SK-N-DZ (cell line): ENCODE measurements at regions not wholly inside any gene's neighbourhood (a gene's known extent, or its start where the extent isn't known, plus 50 kb on each side); places are given as distances from the start of the nearest gene placed in this dataset.
"Not testable (repeated sequence)": the region's sequence is repeated elsewhere in the genome, so short reads cannot be mapped to it uniquely, and the experiment has no call there.

Experiments used
- DNase-seq: peaks from one replicate; pipeline ENCODE4 v3.0.0-alpha.2; 2015; ENCODE audit warnings: low spot score

DNA sequence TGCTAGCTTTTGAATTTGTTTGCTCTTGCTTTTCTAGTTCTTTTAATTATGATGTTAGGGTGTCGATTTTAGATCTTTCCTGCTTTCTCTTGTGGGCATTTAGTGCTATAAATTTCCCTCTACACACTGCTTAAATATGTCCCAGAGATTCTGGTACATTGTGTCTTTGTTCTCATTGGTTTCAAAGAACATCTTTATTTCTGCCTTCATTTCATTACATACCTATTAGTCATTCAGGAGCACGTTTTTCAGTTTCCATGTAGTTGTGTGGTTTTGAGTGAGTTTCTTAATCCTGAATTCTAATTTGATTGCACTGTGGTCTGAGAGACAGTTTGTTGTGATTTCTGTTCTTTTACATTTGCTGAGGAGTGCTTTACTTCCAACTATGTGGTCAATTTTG is 51.2 kb upstream of the MB21D2 start:
- DNase-seq, result not testable (repeated sequence)

DNA sequence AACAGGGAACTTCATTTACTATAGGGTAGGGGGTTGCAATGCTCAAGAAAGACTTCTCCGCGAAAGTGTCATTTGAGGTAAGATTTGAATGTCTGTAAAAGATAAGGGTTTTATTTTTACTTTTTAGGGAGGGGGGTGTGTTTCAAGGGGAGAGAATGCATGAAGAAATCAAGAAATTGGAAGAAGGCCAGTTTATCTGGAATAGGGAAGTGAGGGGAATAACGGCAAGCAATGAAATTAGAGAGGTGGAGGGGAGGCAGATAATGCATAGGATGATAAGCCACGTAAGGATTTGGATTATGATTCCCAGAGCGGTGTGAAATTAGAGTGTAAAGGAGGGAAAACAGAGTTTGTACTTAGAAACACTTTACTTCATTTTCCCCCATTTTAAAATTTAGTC is 63.0 kb upstream of the MB21D2 start:
- no peak for DNase-seq

- DNase-seq, result no peak
Observed at GRCh38 chr3:192986379-192986778, 68.7 kb upstream of the MB21D2 start.

- no peak for DNase-seq
Observed at GRCh38 chr3:192991356-192991755, 73.7 kb upstream of the MB21D2 start.

DNA sequence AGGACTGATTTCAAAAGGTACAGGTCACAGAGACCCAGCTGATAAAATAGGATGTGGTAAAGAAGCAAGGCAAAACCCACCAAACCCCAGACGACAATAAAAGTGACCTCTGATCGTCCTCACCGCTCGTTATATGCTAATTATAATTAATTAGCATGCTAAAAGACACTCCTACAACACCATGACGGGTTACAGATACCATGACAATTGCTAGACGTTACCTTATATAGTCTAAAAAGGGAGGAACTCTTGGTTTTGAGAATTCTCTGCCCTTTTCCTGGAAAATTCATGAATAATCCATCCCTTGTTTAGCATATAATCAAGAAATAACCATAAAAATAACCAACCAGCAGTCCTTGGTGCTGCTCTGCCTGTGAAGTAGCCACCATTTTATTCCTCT is 74.7 kb upstream of the MB21D2 start:
- DNase-seq, result no peak

DNA sequence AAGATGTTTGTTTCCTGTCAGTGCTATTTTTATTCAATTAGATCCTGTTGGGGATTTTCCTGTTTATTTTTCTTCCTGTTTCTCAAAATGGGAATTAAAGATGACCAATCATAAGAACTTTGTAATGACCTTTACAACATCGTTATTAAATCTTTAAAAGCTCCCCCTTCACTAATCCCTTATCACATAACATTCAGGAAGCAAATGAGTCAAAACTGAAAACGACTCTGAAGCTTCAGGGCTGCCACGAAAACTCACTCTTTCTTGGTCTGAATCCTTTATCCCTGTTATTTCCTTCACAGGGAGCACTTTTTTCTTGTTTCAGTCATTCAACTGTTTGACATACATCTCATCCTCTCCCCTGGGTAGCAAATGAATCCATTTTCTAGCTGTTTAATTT is 75.8 kb upstream of the MB21D2 start:
- DNase-seq, result no peak

DNA sequence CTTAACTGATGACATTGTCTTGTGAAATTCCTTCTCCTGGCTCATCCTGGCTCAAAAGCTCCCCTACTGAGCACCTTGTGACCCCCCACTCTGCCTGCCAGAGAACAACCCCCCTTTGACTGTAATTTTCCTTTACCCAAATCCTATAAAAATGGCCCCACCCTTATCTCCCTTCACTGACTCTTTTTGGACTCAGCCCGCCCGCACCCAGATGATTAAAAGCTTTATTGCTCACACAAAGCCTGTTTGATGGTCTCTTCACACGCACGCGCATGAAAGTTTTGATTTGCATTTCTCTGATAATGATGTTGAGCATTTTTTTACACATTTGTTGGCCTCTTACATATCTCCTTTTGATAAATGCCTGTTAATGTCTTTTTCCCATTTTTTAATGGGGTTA is 83.5 kb upstream of the MB21D2 start:
- DNase-seq, result not testable (repeated sequence)

DNA sequence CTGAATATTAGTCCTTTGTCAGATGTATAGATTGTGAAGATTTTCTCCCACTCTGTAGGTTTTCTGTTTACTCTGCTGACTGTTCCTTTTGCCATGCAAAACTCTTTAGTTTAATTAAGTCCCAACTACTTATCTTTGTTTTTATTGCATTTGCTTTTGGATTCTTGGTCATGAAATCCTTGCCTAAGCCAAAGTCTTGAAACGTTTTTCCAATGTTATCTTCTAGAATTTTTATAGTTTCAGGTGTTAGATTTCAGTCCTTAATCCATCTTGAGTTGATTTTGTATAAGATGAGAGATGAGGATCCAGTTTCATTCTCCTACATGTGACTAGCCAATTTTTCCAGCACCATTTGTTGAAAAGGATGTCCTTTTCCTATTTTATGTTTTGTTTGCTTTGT is 86.0 kb upstream of the MB21D2 start:
- DNase-seq, result not testable (repeated sequence)

DNA sequence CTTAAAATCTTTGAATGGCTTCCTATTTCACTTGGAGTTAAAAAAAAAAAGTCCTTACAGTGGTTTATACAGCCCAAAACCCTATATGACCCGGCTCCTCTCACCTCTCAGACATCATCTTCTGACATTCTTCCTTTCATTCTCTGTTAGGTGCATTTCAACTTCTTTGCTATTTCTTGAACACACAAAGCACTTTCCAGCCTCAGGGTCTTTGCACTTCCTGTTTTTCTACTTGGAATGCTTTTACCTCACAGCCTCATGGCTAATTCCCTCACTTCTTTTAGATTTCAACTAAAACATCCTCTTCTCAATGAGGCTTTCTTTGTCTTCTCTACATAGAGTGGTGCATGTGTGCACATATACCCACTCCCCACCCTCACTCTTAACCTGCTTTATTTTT is 91.0 kb upstream of the MB21D2 start:
- no peak for DNase-seq

GRCh38 chr3:193010191-193010590 is 92.5 kb upstream of the MB21D2 start:
- no peak for DNase-seq

DNA sequence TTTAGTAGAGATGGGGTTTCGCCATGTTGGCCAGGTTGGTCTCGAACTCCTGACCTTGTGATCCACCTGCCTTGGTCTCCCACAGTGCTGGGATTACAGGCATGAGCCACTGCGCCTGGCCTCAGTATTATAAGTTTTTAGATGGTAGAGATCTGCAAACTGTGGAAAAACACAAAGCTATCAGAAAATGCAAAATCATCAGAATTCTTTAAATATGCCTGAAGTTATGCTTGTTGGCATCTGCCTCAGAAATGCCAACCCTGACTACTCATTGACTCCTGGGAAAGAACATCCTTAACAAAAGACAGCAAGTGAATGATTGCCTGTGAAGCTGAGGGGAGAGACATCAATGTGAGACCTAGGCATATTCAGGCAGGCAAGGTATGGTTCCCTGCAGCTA is 94.3 kb upstream of the MB21D2 start:
- DNase-seq, result no peak

DNA sequence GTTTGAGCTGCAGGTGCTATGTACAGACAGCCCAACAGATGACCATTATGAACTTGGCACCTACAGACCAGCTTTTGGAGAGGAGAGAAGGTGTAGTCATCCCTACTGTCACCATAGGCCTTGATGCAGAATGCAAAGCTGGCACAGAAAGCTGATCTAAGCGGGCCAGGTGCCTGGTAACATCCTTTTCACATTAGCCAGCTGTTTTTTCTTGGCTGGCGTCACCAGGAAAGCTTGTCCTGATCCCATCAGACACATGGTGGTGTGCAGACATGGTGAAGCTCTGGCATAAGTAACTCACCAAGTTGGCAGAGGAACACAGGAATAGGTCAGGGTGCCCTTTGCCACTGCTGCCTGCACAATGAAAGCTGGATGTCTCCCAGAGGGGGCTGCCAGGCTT is 97.2 kb upstream of the MB21D2 start:
- no peak for DNase-seq

GRCh38 chr3:193016437-193016901 is 98.8 kb upstream of the MB21D2 start:
- DNase-seq, result no peak

- no peak for DNase-seq
Observed at GRCh38 chr3:193021506-193022010, 103.9 kb upstream of the MB21D2 start.

DNA sequence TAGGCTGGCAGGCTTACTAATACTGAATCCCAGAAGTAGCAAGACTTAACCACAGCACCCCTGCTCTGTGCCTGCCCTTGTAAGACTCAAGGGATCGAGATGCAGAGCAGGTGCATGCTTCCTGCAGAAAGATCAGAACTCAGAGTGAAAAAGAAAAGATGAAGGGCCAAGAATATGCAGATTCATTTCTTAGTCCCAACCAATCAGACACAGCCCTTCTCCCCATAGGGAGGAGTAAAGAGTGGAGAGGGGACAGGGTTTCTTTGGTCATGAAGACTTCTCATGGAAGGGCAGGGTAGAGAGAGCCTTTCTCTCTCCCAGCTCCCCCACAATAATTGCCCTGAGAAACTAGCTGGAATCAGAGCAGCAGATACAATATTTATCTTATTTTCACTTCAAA is 105.6 kb upstream of the MB21D2 start:
- DNase-seq, result no peak

DNA sequence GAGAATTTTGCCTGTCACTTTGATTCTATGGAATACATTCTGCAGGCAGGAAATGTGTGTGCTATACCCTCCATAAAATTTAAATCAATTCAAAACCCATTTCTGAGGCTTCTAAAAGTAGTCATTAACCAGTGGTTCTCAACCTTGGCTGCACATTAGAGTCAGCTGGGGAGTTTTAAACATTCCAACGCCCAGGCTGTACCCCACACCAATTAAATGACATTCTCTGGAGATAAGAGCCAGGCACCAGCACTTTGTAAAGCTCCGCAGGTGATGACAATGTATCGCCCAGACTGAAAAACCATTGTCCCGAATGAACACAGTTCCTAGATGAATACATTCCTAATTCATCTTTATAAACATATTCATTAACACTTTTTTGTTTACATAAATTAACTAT is 110.6 kb upstream of the MB21D2 start:
- DNase-seq, result no peak

DNA sequence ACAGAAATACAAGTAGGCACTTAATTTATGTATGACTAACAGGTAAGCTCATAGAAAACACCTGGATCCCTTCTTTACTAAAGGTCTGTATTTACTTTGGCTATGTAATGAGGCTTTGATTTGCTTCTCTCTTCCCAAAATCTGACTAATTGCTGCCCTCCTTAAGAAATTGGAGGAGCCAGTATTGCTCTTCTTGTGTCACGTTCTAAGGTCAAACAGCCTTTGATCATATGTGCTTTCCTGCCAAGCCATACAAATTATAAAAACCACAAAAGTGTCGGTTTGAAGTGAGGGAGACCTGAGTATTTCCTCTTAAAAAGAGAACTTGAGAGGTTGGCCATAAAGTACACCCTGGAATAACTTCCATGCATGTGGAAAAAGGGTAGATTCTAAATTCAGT is 112.1 kb upstream of the MB21D2 start:
- no peak for DNase-seq

DNA sequence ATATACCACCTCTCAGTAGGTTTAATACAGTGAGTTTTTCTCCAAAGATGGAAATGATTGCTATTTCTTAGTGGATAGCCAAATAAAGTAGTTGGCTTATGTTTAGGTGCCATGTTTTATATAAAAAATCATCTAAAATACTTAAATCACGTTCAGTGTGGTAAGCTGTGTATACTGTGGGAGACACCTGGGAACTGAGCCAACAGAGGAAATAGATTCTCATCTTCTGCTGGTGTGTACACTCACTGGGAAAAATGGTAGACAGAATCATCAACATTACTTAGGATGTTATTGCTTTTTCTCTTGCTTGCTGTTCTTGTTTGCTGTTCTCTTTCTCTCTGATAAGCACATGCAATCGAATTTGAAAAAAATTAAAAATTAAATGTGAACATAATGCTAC is 112.6 kb upstream of the MB21D2 start:
- DNase-seq, result no peak

DNA sequence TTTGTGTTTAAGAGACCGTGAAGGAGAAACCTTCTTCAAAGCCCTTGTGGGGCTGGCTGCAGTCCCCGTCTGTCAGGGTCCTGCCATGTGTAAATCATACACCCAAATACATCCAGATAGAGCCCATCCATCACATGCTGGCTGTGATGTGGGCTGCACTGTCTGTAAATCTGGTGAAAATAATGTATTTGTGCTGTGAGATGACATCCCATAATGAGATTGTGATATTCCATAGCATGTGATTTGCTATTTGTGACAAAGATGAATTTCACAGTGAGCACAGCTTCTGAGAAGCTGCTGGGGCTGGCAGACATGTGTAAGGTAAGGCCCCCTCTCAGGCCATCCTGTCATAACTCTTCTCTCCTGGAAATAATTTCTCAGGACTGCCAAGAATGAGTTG is 114.3 kb upstream of the MB21D2 start:
- DNase-seq, result no peak

- DNase-seq, result no peak
Observed at GRCh38 chr3:193033226-193033780, 115.6 kb upstream of the MB21D2 start.

- DNase-seq, result not testable (repeated sequence)
Observed at GRCh38 chr3:193037828-193038227, 120.2 kb upstream of the MB21D2 start.

- DNase-seq, result no peak
Observed at GRCh38 chr3:193039058-193039457, 121.4 kb upstream of the MB21D2 start.

- DNase-seq, result peak; percentile 11
Observed at GRCh38 chr3:193040836-193041672, 123.4 kb upstream of the MB21D2 start.
